VCaP (cell line): ENCODE measurements at regions not wholly inside any gene's neighbourhood (a gene's known extent, or its start where the extent isn't known, plus 50 kb on each side); places are given as distances from the start of the nearest gene placed in this dataset.

ENCODE experiments used
- H3K27ac ChIP-seq: fragments of 450-650 bp; 2 replicates; pipeline ENCODE4 v1.5.1; 2017
- CTCF ChIP-seq: fragments of 450-650 bp; conservative IDR thresholded peaks from 2 replicates; pipeline ENCODE4 v1.5.1; 2017; ENCODE audit warnings: mild to moderate bottlenecking, moderate library complexity

DNA sequence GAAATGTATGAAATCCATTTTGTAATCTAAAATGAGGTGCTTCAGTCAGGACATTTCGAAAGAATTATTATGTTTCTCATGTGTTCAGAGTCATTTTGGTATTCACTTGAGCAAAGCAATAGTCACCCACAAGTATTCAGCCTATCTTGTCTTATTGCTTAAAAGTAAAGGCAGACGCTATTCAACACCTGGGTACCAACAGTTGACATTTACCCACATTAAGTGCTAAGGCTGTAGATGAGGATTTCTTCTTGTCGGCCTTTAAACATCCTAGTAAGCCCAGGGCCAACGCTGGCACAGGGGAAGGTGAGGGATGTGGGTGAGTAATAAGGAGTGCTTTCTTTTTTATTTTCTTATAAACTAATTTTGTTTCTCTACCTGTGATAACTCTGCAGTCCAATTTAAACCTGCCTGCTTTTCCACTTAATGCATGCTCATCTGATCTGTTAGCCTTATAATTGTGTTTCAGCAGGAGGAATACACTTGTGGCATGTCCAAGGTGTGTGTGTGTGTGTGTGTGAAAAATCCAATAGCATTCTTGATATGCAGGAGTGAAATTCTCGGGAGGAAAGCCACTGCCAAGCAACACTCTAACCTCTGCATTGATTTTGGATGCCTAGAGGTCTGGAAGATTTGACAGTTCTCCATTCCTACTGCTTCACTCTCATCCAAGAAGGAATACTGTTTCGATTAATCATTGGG lies 252.0 kb downstream of the SOX4 start:
- H3K27ac ChIP-seq, result no peak overlapping the region
- no peak for TF ChIP-seq CTCF

- no peak overlapping the region for H3K27ac ChIP-seq
- TF ChIP-seq CTCF, result no peak
These were observed 253.2 kb downstream of the SOX4 start for GRCh38 chr6:21846541-21847451.

DNA sequence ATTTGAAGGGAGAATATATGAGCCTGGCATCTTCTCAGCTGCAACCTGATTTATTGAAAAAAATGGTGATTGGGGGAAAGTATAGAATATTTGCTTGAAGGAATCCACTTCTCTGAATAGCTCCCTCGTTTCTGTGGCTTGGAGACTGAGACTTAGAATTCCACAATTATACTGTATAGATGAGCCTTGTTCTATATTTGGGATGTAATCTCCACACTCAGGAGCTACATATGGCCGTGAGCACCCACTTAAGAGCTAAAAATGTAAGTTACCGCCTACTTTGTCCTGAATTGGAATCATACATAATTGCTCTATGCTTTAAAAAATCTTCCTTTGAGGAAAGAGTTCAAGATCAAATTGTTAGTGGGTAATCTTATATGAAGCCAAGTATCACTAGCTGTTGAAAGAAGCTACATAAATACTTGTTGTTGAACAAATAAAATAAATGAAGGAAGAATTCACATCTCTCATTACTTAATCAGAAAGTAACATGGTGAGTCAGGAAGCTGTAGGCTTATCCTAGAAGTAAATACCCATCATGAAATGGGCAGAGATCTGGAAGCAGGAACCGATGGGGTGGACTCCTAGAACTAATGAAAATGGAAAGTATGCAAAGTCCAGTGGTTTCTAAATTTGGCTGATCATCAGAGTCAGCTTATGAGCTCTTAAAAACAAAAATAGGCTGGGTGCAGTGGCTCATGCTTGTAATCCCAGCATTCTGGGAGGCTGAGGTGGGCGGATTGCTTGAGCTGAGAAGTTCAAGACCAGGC lies 254.3 kb downstream of the SOX4 start:
- H3K27ac ChIP-seq, result no peak overlapping the region
- no peak for TF ChIP-seq CTCF

DNA sequence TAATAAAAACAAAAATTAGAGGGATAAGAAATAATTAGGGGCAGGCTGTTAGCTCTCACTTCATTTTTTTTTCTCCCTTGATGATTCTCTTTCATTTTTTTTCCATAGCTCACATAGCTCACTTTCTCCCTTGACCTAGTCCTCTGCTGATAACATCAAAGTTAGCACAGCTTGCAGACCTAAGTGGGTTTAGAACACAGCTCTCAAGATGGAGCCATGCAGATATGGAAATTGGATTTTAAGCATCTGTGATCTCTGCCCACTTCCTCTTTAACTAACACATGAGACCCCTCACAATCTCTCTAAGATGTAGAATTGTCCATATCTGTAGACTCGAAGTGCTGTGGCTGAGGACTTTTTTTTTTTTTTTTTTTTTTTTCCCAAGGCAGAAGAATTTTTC lies 257.1 kb downstream of the SOX4 start:
- TF ChIP-seq CTCF, result no peak
- no peak overlapping the region for H3K27ac ChIP-seq

DNA sequence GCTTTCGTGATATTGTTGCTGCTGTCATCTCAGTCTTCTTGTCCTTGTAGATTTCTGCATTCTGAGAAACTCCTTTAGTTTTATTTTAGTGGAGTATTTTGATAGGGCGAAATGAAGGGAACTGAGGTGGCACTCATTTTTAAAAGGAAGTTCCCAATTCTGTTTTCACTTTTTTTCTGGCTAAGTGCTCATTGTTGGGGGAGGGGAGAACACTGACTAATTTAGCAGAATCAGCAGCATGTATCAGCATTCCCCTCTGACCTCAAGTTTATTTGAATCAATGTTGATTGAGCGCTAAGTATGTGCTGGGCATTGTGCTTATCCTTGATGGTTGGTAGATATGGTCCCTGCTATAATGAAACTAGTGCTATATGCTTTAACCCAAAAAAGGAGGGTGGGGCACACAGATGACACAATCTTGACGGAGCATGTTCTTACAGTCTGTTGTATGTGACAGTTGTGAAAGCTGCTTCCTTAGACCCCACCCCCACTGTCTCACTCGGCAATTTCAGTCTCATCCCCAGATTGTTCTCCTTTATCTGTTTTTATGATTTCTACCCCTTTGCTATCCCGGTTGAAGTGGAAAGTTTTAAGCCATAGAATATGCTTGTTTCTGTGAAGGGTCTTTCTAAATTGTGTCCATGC lies 262.4 kb downstream of the SOX4 start:
- no peak overlapping the region for H3K27ac ChIP-seq
- TF ChIP-seq CTCF, result no peak

- H3K27ac ChIP-seq, result no peak overlapping the region
These were observed 262.9 kb downstream of the SOX4 start for GRCh38 chr6:21856456-21856825.

More at GRCh38 chr6:21856456-21856825, 262.9 kb downstream of the SOX4 start:
- no peak for TF ChIP-seq CTCF
